SU-DHL-6 (cell line): ENCODE measurements at regions not wholly inside any gene's neighbourhood (a gene's known extent, or its start where the extent isn't known, plus 50 kb on each side); places are given as distances from the start of the nearest gene placed in this dataset.

Experiments
- H2AFZ ChIP-seq: fragments of 200-600 bp; sonication (generic); 2 replicates; pipeline ENCODE4 v1.6.1; 2014; ENCODE audit warnings: low read depth, mild to moderate bottlenecking, moderate library complexity, mixed read lengths, antibody characterized with exemption, low read length; ENCODE audit not compliant: severe bottlenecking
- H3F3A ChIP-seq: fragments of 200-600 bp; shearing (Covaris generic); 2 replicates; pipeline ENCODE4 v1.6.0; 2016; ENCODE audit warnings: antibody characterized with exemption, mild to moderate bottlenecking; ENCODE audit not compliant: insufficient read depth
- H3K27ac ChIP-seq: fragments of 200-600 bp; sonication (generic); 2 replicates; pipeline ENCODE4 v1.5.1; 2016; ENCODE audit warnings: low read depth, mild to moderate bottlenecking, low read length, moderate library complexity, mixed read lengths
- H3K27me3 ChIP-seq: fragments of 200-600 bp; sonication (generic), shearing (Covaris generic); 2 replicates; pipeline ENCODE4 v1.6.0; 2014; ENCODE audit warnings: mild to moderate bottlenecking, low read length
- H3K36me3 ChIP-seq: fragments of 200-600 bp; sonication (generic); 2 replicates; pipeline ENCODE4 v1.6.1; 2014; ENCODE audit warnings: mild to moderate bottlenecking, low read length, mixed read lengths
- H3K4me2 ChIP-seq: fragments of 300-600, 200-600 bp; shearing (Covaris generic), sonication (generic); 2 replicates; pipeline ENCODE4 v1.6.0; 2014; ENCODE audit warnings: low read length, low read depth, mild to moderate bottlenecking; ENCODE audit not compliant: poor library complexity, severe bottlenecking
- H3K4me3 ChIP-seq: fragments of 200-600 bp; sonication (generic); 2 replicates; pipeline ENCODE4 v1.5.1; 2014; ENCODE audit warnings: antibody characterized with exemption, low read length, mild to moderate bottlenecking, mixed read lengths; ENCODE audit not compliant: insufficient read depth, poor library complexity, severe bottlenecking
- H3K79me2 ChIP-seq: fragments of 200-600 bp; sonication (generic); 2 replicates; pipeline ENCODE4 v1.6.1; 2014; ENCODE audit warnings: mild to moderate bottlenecking, low read length, moderate library complexity; ENCODE audit not compliant: insufficient read depth
- H3K9ac ChIP-seq: fragments of 200-600 bp; sonication (generic); 2 replicates; pipeline ENCODE4 v1.7.0; 2014; ENCODE audit warnings: mild to moderate bottlenecking, low read length
- H3K9me2 ChIP-seq: fragments of 200-600 bp; sonication (generic); replicated peaks from 2 replicates; pipeline ENCODE4 v1.6.1; 2014; ENCODE audit warnings: low read length; ENCODE audit not compliant: insufficient read depth
- H3K9me3 ChIP-seq: fragments of 200-600 bp; sonication (generic); 2 replicates; pipeline ENCODE4 v1.6.1; 2014; ENCODE audit warnings: low read length, mixed read lengths; ENCODE audit not compliant: insufficient read depth
- H4K20me1 ChIP-seq: fragments of 200-600 bp; sonication (generic); 2 replicates; pipeline ENCODE4 v1.6.1; 2014; ENCODE audit warnings: low read depth, mild to moderate bottlenecking, antibody characterized with exemption, low read length, moderate library complexity, mixed read lengths
- EZH2phosphoT487 ChIP-seq: fragments of 200-600 bp; sonication (generic), shearing (Covaris generic); conservative IDR thresholded peaks from 2 replicates; pipeline ENCODE4 v1.6.1; 2018; ENCODE audit warnings: mild to moderate bottlenecking, antibody characterized with exemption, low read length, moderate library complexity, mixed read lengths
- TF ChIP-seq, protein P1 (sequence below): fragments of 200-600 bp; sonication (generic); IDR thresholded peaks from one replicate; pipeline ENCODE4 v1.5.1; 2017; ENCODE audit warnings: antibody characterized with exemption, mild to moderate bottlenecking, low read length, moderate library complexity; ENCODE audit not compliant: insufficient read depth, poor library complexity, severe bottlenecking

DNA sequence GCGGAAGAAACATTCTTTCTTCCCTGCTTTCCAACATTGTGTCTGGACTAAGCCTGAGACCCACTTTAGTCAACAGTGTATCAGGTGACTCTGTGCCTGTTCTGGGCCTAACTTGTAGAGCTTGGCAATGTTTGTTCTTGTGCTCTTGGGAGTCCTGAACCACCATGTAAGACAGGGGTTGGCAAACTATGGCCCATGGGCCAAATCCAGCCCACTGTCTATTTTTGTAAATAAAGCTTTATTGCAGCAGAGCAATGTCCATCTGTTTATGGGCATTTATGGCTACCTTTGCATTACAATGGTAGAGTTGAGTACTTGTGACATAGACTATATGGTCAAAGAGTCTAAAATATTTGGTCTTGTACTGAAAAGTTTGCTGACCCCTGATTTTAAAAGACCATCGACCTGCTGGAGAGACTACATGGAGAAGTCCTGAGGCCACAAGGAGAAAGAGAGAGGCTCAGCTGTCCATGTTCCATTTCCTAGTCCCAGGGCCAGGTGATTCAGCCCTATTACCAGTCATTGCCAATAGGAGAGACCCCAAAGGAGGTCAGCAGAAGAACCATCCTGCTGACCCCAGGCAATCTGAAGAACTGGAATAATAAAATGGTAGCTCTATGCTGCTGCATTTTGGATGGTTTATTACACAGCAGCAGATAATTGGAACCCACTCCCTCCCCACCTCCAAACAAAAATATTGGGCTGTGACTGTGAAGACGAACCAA is 211.3 kb downstream of the AUH start:
- Histone ChIP-seq H3K27ac (no peak overlapping the region), H3K9ac (no peak overlapping the region), H4K20me1 (no peaks in the 10 kb centered on the region), H3K4me3 (no peak overlapping the region), H3K9me3 (no peaks in the 10 kb centered on the region), H3K9me2 (no peaks in the 10 kb centered on the region), H3K79me2 (no peaks in the 10 kb centered on the region), H2AFZ (no peak overlapping the region), H3F3A (no peaks in the 10 kb centered on the region), H3K36me3 (no peaks in the 10 kb centered on the region), H3K27me3 (no peaks in the 10 kb centered on the region), H3K4me2 (no peak overlapping the region)
- TF ChIP-seq EZH2phosphoT487: no peak
- TF ChIP-seq, protein P1, sequence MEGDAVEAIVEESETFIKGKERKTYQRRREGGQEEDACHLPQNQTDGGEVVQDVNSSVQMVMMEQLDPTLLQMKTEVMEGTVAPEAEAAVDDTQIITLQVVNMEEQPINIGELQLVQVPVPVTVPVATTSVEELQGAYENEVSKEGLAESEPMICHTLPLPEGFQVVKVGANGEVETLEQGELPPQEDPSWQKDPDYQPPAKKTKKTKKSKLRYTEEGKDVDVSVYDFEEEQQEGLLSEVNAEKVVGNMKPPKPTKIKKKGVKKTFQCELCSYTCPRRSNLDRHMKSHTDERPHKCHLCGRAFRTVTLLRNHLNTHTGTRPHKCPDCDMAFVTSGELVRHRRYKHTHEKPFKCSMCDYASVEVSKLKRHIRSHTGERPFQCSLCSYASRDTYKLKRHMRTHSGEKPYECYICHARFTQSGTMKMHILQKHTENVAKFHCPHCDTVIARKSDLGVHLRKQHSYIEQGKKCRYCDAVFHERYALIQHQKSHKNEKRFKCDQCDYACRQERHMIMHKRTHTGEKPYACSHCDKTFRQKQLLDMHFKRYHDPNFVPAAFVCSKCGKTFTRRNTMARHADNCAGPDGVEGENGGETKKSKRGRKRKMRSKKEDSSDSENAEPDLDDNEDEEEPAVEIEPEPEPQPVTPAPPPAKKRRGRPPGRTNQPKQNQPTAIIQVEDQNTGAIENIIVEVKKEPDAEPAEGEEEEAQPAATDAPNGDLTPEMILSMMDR: no peak

DNA sequence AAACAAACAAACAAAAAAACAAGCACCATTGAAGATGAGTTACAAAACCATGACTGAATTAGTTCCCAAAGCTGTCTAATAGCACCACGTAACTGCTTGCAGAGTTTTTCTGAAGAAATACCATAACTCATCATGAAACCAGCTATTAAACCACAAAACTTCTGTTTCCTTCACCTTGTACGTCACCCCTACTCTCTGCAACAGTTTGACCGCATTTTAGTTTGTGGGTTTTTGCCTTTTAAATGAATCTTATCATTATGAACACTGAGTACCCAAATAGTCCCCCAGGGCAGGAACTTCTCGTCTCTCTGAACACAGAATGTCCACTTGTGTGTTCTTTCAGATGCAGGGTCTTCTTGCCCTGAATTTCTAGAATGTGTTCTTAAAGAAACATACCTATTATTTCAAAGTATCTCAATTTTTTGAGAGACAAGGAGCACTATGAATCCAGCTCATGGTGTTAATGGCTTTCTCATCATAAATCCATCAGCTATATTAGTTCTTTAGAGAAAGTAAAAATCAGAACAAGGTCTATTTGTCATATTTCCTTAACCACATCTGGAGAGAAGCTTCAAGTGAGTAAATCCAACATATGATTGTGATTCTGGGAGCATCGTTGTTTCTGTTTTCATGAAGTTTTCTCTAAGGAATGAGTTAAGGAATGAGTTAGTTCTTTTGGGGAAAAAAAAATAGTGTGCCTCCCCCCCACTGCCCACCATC is 210.6 kb downstream of the AUH start:
- no peaks in the 10 kb centered on the region for H3K9me2 ChIP-seq
- no peak overlapping the region for H3K4me3 ChIP-seq
- no peak overlapping the region for H3K4me2 ChIP-seq

DNA sequence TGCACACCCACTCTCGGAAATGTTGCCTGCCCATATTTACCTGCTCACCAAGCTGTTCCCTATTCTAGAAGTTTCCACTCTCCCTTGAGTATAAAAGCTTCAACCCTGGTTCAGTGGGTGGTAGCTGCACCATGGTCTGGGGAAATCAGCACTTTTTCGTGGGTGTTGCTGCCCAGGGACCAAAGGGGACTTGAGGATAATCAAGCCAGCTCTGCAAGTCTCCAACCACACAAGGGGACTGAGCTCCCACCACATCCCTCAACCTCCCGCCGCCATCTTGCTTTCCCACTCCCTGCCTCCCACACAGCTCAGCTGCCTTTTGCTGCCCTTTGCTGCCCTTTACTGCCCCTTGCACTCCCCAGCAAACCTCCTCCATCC is 210.0 kb downstream of the AUH start:
- no peak overlapping the region for H3K9ac ChIP-seq
- no peak overlapping the region for H2AFZ ChIP-seq
- TF ChIP-seq, protein P1: no peak
- TF ChIP-seq EZH2phosphoT487: no peak
- no peaks in the 10 kb centered on the region for H3K79me2 ChIP-seq
- no peaks in the 10 kb centered on the region for H3F3A ChIP-seq
- no peaks in the 10 kb centered on the region for H3K36me3 ChIP-seq
- no peaks in the 10 kb centered on the region for H4K20me1 ChIP-seq
- no peak overlapping the region for H3K4me2 ChIP-seq
- H3K27me3 ChIP-seq: no peaks in the 10 kb centered on the region
- no peaks in the 10 kb centered on the region for H3K9me2 ChIP-seq
- no peak overlapping the region for H3K27ac ChIP-seq
- no peak overlapping the region for H3K4me3 ChIP-seq
- H3K9me3 ChIP-seq: no peaks in the 10 kb centered on the region

More for the DNA sequence above, 210.6 kb downstream of the AUH start:
- Histone ChIP-seq H3K9me3 (no peaks in the 10 kb centered on the region), H3K27me3 (no peaks in the 10 kb centered on the region), H4K20me1 (no peaks in the 10 kb centered on the region), H3K79me2 (no peaks in the 10 kb centered on the region), H3F3A (no peaks in the 10 kb centered on the region), H3K27ac (no peak overlapping the region), H3K36me3 (no peaks in the 10 kb centered on the region), H3K9ac (no peak overlapping the region), H2AFZ (no peak overlapping the region)
- no peak for TF ChIP-seq EZH2phosphoT487
- TF ChIP-seq, protein P1: no peak
